ENCODE measurements at regions not wholly inside any gene's neighbourhood (a gene's known extent, or its start where the extent isn't known, plus 50 kb on each side); places are given as distances from the start of the nearest gene placed in this dataset.

DNA sequence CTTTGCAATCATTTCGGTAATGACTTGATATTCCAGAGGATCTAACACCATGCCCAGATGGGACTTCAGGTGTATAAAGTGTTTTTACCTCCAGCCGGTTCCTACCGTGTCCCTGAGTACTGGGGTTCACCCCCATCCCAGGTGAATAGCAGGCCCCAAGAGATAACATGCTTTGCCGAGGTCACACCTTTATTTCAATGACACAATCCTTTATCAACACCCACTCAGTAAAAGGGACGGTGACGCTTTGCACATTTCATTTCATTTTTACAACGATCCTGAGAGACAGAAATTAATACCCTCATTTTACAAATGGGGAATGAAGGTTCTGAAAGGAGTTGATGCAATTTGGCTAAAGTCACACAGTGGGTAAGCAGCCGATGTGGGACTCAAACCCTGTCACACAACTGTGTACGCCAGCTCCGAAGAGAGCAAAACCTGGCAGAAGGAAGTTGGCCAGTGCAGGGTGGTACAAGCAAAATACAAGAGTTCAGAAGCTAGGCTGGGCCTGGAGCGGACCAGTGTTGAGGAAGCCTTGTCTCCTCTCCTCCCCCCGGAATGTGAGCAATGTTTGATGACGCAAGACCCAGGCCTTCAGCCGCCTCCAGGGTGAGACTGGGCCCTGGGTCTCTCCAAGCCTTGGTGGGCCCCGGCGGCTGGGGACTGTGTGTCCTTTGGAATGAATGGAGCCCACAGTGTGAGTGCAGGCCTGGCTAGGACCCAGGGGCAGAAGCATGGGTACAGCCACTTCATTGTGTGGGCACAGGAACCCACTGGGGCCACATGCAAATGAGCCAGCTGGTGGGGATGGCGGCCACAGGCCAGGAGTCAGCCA is 139.6 kb upstream of the MYCN start:
- no peak overlapping the region for H3K4me3 ChIP-seq
- TF ChIP-seq, protein P1, sequence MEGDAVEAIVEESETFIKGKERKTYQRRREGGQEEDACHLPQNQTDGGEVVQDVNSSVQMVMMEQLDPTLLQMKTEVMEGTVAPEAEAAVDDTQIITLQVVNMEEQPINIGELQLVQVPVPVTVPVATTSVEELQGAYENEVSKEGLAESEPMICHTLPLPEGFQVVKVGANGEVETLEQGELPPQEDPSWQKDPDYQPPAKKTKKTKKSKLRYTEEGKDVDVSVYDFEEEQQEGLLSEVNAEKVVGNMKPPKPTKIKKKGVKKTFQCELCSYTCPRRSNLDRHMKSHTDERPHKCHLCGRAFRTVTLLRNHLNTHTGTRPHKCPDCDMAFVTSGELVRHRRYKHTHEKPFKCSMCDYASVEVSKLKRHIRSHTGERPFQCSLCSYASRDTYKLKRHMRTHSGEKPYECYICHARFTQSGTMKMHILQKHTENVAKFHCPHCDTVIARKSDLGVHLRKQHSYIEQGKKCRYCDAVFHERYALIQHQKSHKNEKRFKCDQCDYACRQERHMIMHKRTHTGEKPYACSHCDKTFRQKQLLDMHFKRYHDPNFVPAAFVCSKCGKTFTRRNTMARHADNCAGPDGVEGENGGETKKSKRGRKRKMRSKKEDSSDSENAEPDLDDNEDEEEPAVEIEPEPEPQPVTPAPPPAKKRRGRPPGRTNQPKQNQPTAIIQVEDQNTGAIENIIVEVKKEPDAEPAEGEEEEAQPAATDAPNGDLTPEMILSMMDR (IDR thresholded peaks at IDR 0.05): no peak
- DNase-seq (ENCODE audit: low spot score): no peak
- no peak overlapping the region for H3K27ac ChIP-seq

DNA sequence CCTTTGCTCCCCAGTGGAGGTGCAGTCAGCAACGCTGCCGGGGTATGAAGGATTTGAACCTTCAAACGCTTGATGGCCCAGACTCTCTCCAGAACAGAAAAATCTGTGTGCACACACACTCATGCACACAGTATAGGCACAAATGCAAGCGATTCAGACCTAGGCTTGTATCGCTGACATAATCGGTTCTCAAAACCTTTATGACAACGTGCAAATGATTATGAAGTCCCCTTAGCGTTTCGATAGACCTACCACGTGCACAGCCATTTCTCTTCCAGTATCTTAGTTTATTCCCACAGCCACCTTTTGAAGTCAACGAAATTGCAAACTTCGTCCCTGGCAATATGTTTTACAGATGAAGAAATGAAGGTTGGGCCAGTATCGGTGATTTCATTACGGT is 138.9 kb upstream of the MYCN start:
- Histone ChIP-seq H3K27ac (no peak overlapping the region), H3K4me3 (no peak overlapping the region)
- DNase-seq (ENCODE audit: low spot score): no peak
- TF ChIP-seq, protein P1 (IDR thresholded peaks at IDR 0.05): no peak

DNA sequence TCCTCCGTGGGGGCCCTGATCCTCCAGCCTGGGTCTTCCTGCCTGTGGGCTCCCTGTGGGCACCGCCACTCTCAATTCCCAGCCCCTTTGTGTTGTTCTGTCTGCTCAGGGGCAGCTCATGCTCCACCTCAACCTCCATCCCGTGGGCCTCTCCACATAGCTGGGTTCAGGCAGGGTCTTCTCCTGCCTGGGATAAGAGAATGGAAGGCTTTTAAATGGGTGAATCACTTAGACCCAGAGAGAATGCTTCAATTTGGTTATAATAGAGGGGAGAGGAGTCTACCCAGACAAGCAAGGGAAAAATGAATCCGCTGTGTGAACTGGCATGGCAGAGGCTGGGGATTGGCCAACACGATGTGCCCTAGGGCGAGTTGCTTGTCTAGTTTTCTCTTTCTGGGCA is 138.4 kb upstream of the MYCN start:
- H3K27ac ChIP-seq: no peak overlapping the region
- no peak for DNase-seq (ENCODE audit: low spot score)

DNA sequence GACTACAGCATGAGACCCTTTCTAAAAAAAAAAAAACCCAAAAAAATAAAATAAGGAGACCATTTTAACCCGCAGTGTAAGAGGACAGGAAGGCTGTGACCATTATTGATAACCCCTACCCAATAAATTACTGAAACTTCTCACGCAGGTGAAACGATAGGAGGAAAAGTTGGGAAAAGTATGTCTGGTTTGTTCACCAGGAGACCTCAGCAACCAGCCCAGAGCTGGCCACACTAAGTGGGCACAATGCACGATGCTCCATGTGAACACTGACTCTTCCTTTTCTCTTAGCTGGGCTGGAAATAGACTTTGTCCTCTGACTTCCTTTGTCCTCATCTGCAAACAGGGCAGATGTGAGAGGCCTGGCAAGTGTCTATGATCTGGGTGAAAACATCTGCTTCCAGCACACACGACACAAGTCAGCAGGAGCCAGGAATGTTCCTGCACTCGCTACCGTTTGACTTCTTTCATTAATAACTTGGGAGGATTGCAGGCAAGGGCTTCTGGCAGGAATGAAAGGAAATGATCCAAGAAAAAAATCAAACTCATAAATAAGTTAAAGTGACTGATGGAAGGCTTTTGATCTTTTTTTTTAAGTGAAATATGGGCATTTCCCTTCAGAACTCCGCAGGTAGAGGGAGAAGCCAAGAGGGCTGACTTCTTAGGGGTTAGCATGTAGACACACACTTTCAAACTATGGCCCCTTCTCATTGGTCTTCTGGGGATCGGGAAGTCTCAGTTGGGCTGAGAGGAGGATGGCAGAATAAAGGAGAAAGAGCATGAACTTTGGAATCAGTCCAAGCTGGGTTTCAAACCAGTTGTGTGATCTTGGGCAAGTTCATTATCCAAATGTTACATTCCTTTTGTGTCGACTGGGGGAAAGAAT is 137.4 kb upstream of the MYCN start:
- TF ChIP-seq, protein P1 (IDR thresholded peaks at IDR 0.05): no peak
- H3K27ac ChIP-seq: no peak overlapping the region
- DNase-seq (ENCODE audit: low spot score): no peak
- no peak overlapping the region for H3K4me3 ChIP-seq

More for the DNA sequence above, 138.4 kb upstream of the MYCN start:
- H3K4me3 ChIP-seq: no peak overlapping the region
- TF ChIP-seq, protein P1 (IDR thresholded peaks at IDR 0.05): no peak

DNA sequence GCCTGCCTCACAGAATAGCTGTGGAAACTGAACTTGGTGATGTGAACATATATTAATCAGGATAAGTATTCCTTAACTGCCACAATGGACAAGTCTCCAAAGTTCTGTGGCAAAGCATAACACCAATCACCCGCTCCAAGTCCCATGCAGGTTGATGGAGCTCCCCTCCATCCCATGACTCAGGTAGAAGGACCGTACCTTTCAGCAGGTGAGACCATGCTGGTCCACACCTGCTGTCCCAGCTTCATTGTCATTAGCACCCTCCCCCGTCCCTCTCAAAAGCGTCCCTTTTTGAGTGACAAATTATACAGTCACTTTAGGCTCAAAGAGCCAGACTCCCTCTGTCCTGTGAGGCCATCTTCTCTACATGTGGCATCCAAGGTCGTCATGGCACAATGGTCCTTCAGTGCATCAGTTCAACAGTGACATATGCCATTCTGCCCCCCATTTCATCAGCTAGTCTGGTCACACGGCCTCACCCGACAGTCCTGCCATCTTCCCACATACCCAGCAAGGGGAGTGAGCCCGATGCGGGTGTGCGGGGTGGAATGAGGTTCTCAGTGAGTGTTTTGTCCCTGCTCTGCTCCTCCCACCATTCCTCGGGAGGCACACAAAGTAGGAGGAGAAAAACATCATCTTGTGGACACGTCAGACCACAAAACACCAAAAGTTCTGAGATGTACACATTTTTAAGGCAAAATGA is 136.7 kb upstream of the MYCN start:
- Histone ChIP-seq H3K27ac (no peak overlapping the region), H3K4me3 (no peak overlapping the region)
- no peak for DNase-seq (ENCODE audit: low spot score)
- TF ChIP-seq, protein P1 (IDR thresholded peaks at IDR 0.05): no peak

DNA sequence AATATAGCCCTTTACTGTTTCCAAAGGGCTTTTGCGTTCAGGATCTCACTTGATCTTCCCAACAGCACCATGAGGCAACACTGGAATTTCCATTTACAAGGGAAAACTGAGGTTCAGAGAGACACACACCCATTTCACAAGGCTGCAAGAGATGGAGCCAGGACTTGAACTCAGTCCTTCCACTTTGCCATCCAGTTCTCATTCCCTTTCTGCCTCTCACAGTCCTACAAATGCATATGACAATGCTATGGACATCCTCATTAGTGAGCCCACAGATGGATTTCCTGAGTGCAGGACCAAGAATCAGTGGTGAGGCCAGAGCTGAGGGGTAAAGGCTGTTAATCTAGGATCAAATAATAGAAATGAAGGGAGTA is 136.1 kb upstream of the MYCN start:
- TF ChIP-seq, protein P1 (IDR thresholded peaks at IDR 0.05): no peak
- Histone ChIP-seq H3K4me3 (no peak overlapping the region), H3K27ac (no peak overlapping the region)
- DNase-seq (ENCODE audit: low spot score): no peak
